CD8-positive, alpha-beta memory T cell (primary cell): ENCODE measurements at regions not wholly inside any gene's neighbourhood (a gene's known extent, or its start where the extent isn't known, plus 50 kb on each side); places are given as distances from the start of the nearest gene placed in this dataset.

Experiments
- CTCF ChIA-PET: fragments of 350-600 bp; sonication (Branson Sonifier 250); formaldehyde crosslinking; loops from one replicate; lab custom pipeline; 2021; ENCODE audit warnings: antibody characterized with exemption; lab: Charles Lee
- POLR2A ChIA-PET: fragments of 350-600 bp; sonication (Branson Sonifier 250); formaldehyde crosslinking; loops from one replicate; lab custom pipeline; 2021; ENCODE audit warnings: antibody characterized with exemption; lab: Charles Lee
- DNase-seq, 5 donors: peaks; one replicate each; pipeline versions ENCODE4 v3.0.0 to v3.0.0-alpha.2; 2020 to 2022; ENCODE audit warnings: mixed read lengths in 1 of 5
- H3K27ac ChIP-seq: one replicate; pipeline ENCODE4 v1.7.0; 2013; ENCODE audit warnings: low read depth, mild to moderate bottlenecking, low read length, moderate library complexity
- H3K27me3 ChIP-seq: 2 replicates; pipeline ENCODE4 v1.7.0; 2013; ENCODE audit warnings: low read length, mild to moderate bottlenecking; ENCODE audit not compliant: insufficient read depth, poor library complexity, severe bottlenecking
- H3K36me3 ChIP-seq: 2 replicates; pipeline ENCODE4 v1.7.0; 2013; ENCODE audit warnings: mild to moderate bottlenecking, low read length, moderate library complexity; ENCODE audit not compliant: insufficient read depth
- H3K4me1 ChIP-seq: 2 replicates; pipeline ENCODE4 v1.7.0; 2013; ENCODE audit warnings: mild to moderate bottlenecking, low read length, moderate library complexity; ENCODE audit not compliant: insufficient read depth
- H3K4me3 ChIP-seq: 2 replicates; pipeline ENCODE4 v1.7.0; 2013; ENCODE audit warnings: mild to moderate bottlenecking, low read length
- H3K9me3 ChIP-seq: 2 replicates; pipeline ENCODE4 v1.7.0; 2013; ENCODE audit warnings: mild to moderate bottlenecking, low read length
- H3K27ac Mint-ChIP-seq, 8 donors: one replicate each; pipeline ENCODE4 v1.8.0; 2020 to 2021; ENCODE audit warnings: mixed read lengths in 8 of 8, mild to moderate bottlenecking in 6 of 8, inconsistent platforms in 3 of 8, moderate library complexity in 3 of 8
- H3K27me3 Mint-ChIP-seq, 2 donors: one replicate each; pipeline ENCODE4 v1.8.0; 2020 to 2021; ENCODE audit warnings: mixed read lengths in 2 of 2, mild to moderate bottlenecking in 1 of 2, moderate library complexity in 1 of 2
- H3K36me3 Mint-ChIP-seq, 3 donors: one replicate each; pipeline ENCODE4 v1.8.0; 2020 to 2021; ENCODE audit warnings: mixed read lengths in 3 of 3, inconsistent platforms in 1 of 3, mild to moderate bottlenecking in 1 of 3
- H3K4me1 Mint-ChIP-seq, 3 donors: one replicate each; pipeline ENCODE4 v1.8.0; 2020 to 2021; ENCODE audit warnings: mixed read lengths in 3 of 3, inconsistent platforms in 1 of 3, mild to moderate bottlenecking in 1 of 3
- H3K4me3 Mint-ChIP-seq, 7 donors: one replicate each; pipeline ENCODE4 v1.8.0; 2020 to 2021; ENCODE audit warnings: mixed read lengths in 7 of 7, mild to moderate bottlenecking in 6 of 7, moderate library complexity in 4 of 7, inconsistent platforms in 2 of 7
- H3K9me3 Mint-ChIP-seq, 5 donors: one replicate each; pipeline ENCODE4 v1.8.0; 2020 to 2022; ENCODE audit warnings: mixed read lengths in 5 of 5, mild to moderate bottlenecking in 3 of 5, moderate library complexity in 2 of 5, inconsistent platforms in 1 of 5

DNA sequence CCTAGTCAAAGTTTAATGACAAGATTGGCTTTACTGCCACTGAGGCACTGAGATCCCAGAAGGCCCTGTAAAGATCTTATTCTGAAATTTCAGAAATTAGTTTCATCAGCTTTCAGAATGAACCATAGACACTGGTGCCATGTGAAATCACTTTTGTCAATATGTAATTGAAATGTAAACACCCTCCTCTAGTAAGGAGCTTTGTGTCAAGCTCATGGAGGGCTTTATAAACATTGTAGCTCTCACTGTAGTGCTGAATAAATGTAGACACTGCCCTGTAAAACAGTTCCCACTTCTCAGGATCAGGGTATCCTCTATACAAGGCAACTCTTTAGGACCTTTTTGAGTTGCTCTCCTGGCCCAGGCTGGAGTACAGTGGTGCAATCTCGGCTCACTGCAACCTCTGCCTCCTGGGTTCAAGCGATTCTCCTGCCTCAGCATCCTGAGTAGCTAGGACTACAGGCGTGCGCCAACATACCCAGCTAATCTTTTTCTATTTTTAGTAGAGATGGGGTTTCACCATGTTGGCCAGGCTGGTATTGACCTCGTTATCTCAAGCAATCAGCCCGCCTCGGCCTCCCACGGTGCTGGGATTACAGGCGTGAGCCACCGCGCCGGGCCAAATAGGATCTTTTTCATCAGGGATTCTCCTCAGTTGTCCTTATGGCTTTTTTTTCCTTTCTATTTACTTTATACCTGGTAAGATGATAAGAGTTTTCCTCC lies 1823.9 kb upstream of the CDH9 start:
- Histone ChIP-seq H3K9me3 (no peaks in the 10 kb centered on the region), H3K4me1 (no peaks in the 10 kb centered on the region), H3K36me3 (no peaks in the 10 kb centered on the region), H3K27me3 (no peaks in the 10 kb centered on the region), H3K4me3 (no peak overlapping the region), H3K27ac (no peak overlapping the region)
- H3K27me3 Mint-ChIP-seq, result no peaks in the 10 kb centered on the region
- POLR2A ChIA-PET, result no interaction called here
- no peak overlapping the region for H3K27ac Mint-ChIP-seq
- H3K9me3 Mint-ChIP-seq, result peaks cover 4 to 26% (median 17%) of the 10 kb centered on the region in 5 donors
- H3K36me3 Mint-ChIP-seq, result no peaks in the 10 kb centered on the region
- no peak overlapping the region for H3K4me3 Mint-ChIP-seq
- DNase-seq, result no peak
- H3K4me1 Mint-ChIP-seq, result no peaks in the 10 kb centered on the region
- CTCF ChIA-PET, result no interaction called here

DNA sequence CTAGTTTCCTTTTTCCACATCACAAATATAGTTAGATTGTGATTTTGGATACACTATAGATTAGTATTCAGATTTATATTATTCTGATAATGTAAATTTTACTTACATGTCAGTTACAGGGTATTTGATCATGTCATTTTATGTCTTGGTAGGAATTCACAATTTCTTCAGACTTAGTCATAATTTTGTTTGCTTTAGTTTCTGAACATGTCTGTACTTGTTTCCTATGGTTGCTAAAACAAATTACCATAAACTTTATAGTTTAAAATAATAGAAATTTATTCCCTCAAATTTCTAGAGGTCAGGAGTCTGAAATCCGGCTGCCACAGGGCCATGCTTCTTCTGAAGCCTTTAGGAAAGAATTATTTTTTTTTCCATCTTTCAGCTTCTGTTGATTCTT lies 1817.2 kb upstream of the CDH9 start:
- POLR2A ChIA-PET, result no interaction called here
- no peak overlapping the region for H3K4me3 ChIP-seq
- CTCF ChIA-PET, result no interaction called here
- H3K9me3 ChIP-seq, result no peaks in the 10 kb centered on the region
- DNase-seq, result no peak
- H3K27ac Mint-ChIP-seq, result no peak overlapping the region
- H3K27me3 ChIP-seq, result no peaks in the 10 kb centered on the region
- no peaks in the 10 kb centered on the region for H3K27me3 Mint-ChIP-seq
- H3K36me3 ChIP-seq, result no peaks in the 10 kb centered on the region
- H3K4me1 ChIP-seq, result no peaks in the 10 kb centered on the region
- H3K9me3 Mint-ChIP-seq, result peaks cover 7 to 19% (median 12%) of the 10 kb centered on the region in 5 donors
- no peak overlapping the region for H3K4me3 Mint-ChIP-seq
- no peaks in the 10 kb centered on the region for H3K36me3 Mint-ChIP-seq
- no peak overlapping the region for H3K27ac ChIP-seq
- no peaks in the 10 kb centered on the region for H3K4me1 Mint-ChIP-seq

GRCh38 chr5:28850320-28850921 lies 1812.0 kb upstream of the CDH9 start:
- Mint-ChIP-seq H3K4me1 (no peaks in the 10 kb centered on the region), H3K27me3 (no peaks in the 10 kb centered on the region), H3K4me3 (no peak overlapping the region), H3K27ac (no peak overlapping the region), H3K36me3 (no peaks in the 10 kb centered on the region), H3K9me3 (peaks cover 3 to 14% (median 8%) of the 10 kb centered on the region in 5 donors)
- POLR2A ChIA-PET, result no interaction called here
- Histone ChIP-seq H3K9me3 (no peaks in the 10 kb centered on the region), H3K4me3 (no peak overlapping the region), H3K4me1 (no peaks in the 10 kb centered on the region), H3K27ac (no peak overlapping the region), H3K36me3 (no peaks in the 10 kb centered on the region), H3K27me3 (no peaks in the 10 kb centered on the region)
- no peak for DNase-seq
- CTCF ChIA-PET, result no interaction called here

- H3K36me3 Mint-ChIP-seq, result no peaks in the 10 kb centered on the region
- no peak overlapping the region for H3K27ac Mint-ChIP-seq
- ChIA-PET POLR2A (no interaction called here), CTCF (no interaction called here)
- DNase-seq, result no peak
- Histone ChIP-seq H3K4me1 (no peaks in the 10 kb centered on the region), H3K4me3 (no peak overlapping the region), H3K9me3 (no peaks in the 10 kb centered on the region), H3K36me3 (no peaks in the 10 kb centered on the region), H3K27me3 (no peaks in the 10 kb centered on the region), H3K27ac (no peak overlapping the region)
- no peak overlapping the region for H3K4me3 Mint-ChIP-seq
- peaks cover 12 to 31% (median 16%) of the 10 kb centered on the region in 5 donors for H3K9me3 Mint-ChIP-seq
- H3K4me1 Mint-ChIP-seq, result no peaks in the 10 kb centered on the region
- no peaks in the 10 kb centered on the region for H3K27me3 Mint-ChIP-seq
Observed at GRCh38 chr5:28831042-28831441, 1792.7 kb upstream of the CDH9 start.

DNA sequence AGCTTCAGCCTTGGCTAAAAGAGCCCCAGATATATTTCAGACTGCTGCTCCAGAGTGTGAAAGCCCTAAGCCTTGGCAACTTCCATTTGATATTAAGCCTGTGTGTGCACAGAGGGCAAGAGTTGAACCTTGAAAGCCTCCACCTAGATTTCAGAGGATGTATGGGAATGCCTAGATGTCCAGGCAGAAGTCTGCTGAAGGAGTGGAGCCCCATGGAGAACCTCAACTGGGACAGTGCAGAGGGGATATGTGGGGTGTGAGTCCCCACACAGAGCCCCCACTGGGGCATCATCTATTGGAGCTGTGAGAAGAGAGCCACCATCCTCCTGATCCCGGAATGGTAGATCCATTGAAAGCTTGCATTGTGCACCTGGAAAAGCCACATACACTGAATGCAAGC lies 1784.8 kb upstream of the CDH9 start:
- no peaks in the 10 kb centered on the region for H3K27me3 Mint-ChIP-seq
- peaks cover 8 to 51% (median 10%) of the 10 kb centered on the region in 5 donors for H3K9me3 Mint-ChIP-seq
- H3K27ac Mint-ChIP-seq, result no peak overlapping the region
- no peaks in the 10 kb centered on the region for H3K36me3 ChIP-seq
- no peaks in the 10 kb centered on the region for H3K27me3 ChIP-seq
- H3K4me3 Mint-ChIP-seq, result no peak overlapping the region
- no peak overlapping the region for H3K4me3 ChIP-seq
- H3K4me1 ChIP-seq, result no peaks in the 10 kb centered on the region
- ChIA-PET CTCF (no interaction called here), POLR2A (no interaction called here)
- H3K4me1 Mint-ChIP-seq, result no peaks in the 10 kb centered on the region
- H3K36me3 Mint-ChIP-seq, result no peaks in the 10 kb centered on the region
- no peaks in the 10 kb centered on the region for H3K9me3 ChIP-seq
- DNase-seq, result no peak
- H3K27ac ChIP-seq, result no peak overlapping the region

- no peak overlapping the region for H3K4me3 Mint-ChIP-seq
- CTCF ChIA-PET, result no interaction called here
- H3K36me3 ChIP-seq, result no peaks in the 10 kb centered on the region
- POLR2A ChIA-PET, result no interaction called here
- no peaks in the 10 kb centered on the region for H3K9me3 ChIP-seq
- no peak overlapping the region for H3K27ac ChIP-seq
- H3K4me1 ChIP-seq, result no peaks in the 10 kb centered on the region
- no peak overlapping the region for H3K4me3 ChIP-seq
- H3K4me1 Mint-ChIP-seq, result no peaks in the 10 kb centered on the region
- no peaks in the 10 kb centered on the region for H3K27me3 ChIP-seq
- H3K36me3 Mint-ChIP-seq, result no peaks in the 10 kb centered on the region
- H3K9me3 Mint-ChIP-seq, result peaks cover 10 to 48% (median 13%) of the 10 kb centered on the region in 5 donors
- H3K27ac Mint-ChIP-seq, result no peak overlapping the region
- no peak for DNase-seq
- H3K27me3 Mint-ChIP-seq, result no peaks in the 10 kb centered on the region
Observed at GRCh38 chr5:28822071-28822470, 1783.7 kb upstream of the CDH9 start.

DNA sequence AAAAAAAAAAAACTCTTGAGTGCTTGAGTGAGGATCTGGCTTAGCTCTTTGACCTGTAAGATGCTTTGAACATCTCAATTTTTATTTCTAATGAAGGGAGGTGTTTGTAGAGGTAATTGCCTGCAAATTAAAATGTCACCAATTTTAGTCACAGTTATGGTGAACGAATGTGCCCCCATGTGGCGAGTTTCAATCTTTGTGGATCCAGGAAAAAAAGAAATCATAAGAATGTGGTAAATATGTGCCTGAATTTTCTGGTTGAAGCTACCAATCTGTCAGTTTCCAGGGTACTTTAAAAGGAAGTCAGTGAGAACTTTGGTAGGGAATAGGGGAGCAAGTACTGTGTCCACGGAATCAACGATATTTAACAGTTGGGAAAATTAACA lies 1772.4 kb upstream of the CDH9 start:
- Mint-ChIP-seq H3K27me3 (no peaks in the 10 kb centered on the region), H3K9me3 (peaks cover 0 to 17% (median 15%) of the 10 kb centered on the region in 5 donors), H3K4me1 (no peaks in the 10 kb centered on the region), H3K4me3 (no peak overlapping the region), H3K36me3 (no peaks in the 10 kb centered on the region), H3K27ac (no peak overlapping the region)
- H3K27ac ChIP-seq, result peak overlapping the region; percentile 69
- H3K4me1 ChIP-seq, result no peaks in the 10 kb centered on the region
- no peak for DNase-seq
- CTCF ChIA-PET, result no interaction called here
- no peaks in the 10 kb centered on the region for H3K36me3 ChIP-seq
- POLR2A ChIA-PET, result no interaction called here
- H3K9me3 ChIP-seq, result no peaks in the 10 kb centered on the region
- no peaks in the 10 kb centered on the region for H3K27me3 ChIP-seq
- no peak overlapping the region for H3K4me3 ChIP-seq

DNA sequence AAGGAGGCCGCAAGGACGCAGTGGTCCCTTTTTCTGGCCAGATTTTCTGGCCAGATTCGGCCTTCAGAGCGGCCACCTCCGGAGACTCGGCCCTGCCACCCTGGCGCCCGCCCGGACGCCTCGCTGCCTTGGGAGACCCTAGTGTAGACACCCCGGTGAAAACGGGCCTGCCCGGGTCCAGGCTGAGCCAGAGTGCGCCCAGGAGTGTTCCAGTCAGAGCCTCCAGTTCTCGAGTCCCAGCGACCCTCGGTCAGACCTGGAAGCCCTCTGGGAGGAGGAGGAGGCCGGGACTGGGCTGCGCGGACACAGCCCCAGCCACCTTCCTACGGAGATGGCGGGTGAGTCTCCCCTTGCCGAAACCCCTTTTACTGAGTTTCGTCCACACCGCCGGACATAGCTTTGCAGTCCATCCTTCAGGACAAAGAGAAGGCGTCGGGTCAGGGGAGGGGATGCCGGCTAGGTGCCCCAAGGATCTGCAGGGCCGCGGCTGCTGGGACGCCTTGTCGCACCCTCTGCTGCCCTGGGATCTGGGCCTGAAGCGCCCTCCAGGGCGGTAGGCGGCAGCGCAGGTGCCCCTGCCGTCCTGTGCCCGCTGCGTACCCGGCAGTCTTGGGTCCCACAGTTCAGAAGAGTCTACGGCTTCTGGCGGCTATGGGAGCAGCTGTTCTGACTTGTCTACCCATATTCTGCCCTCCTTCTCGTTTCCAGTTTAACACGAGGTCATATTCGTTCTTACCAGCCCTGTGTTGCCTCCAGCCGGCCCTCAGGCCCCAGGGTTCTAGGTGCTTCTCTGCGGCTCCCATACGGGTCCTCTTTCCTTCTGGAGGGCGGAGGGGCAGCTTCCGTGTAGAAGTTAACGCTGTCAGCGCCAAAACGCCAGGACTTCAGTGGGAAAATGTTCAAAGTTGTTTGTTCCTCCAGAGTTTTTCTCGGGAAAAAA lies 1771.7 kb upstream of the CDH9 start:
- DNase-seq, result peak in 1 of 5 donors; percentile 42
- H3K4me1 Mint-ChIP-seq, result no peaks in the 10 kb centered on the region
- no peaks in the 10 kb centered on the region for H3K27me3 Mint-ChIP-seq
- no peaks in the 10 kb centered on the region for H3K36me3 Mint-ChIP-seq
- Histone ChIP-seq H3K9me3 (no peaks in the 10 kb centered on the region), H3K4me3 (no peak overlapping the region), H3K27ac (peak overlapping the region; percentile 69), H3K4me1 (no peaks in the 10 kb centered on the region), H3K36me3 (no peaks in the 10 kb centered on the region), H3K27me3 (no peaks in the 10 kb centered on the region)
- no peak overlapping the region for H3K27ac Mint-ChIP-seq
- POLR2A ChIA-PET, result no interaction called here
- CTCF ChIA-PET, result no interaction called here
- H3K9me3 Mint-ChIP-seq, result peaks cover 0 to 17% (median 15%) of the 10 kb centered on the region in 5 donors
- H3K4me3 Mint-ChIP-seq, result peak overlapping the region in 1 of 7 donors; percentile 43
